OCI-LY7 (cell line): ENCODE measurements at regions not wholly inside any gene's neighbourhood (a gene's known extent, or its start where the extent isn't known, plus 50 kb on each side); places are given as distances from the start of the nearest gene placed in this dataset.

Experiments
- BruUV-seq: library from RNA; stranded (reverse); fragments of 400-500 nt; replicated peaks from 2 replicates; lab custom pipeline; 2021; lab: Mats Ljungman, UMichigan
- CTCF ChIA-PET: fragments of 300-600 bp; sonication (Branson Sonifier 250); formaldehyde crosslinking; loops from one replicate; lab custom pipeline; 2022; ENCODE audit warnings: antibody characterized with exemption; ENCODE audit not compliant: unreplicated experiment; lab: Charles Lee
- POLR2A ChIA-PET: fragments of 300-600 bp; sonication (Branson Sonifier 250); formaldehyde crosslinking; loops from one replicate; lab custom pipeline; 2022; ENCODE audit warnings: antibody characterized with exemption; lab: Charles Lee
- DNase-seq: peaks from one replicate; pipeline ENCODE4 v3.0.0-alpha.2; 2015; ENCODE audit warnings: low spot score
- H2AFZ ChIP-seq: fragments of 200-600 bp; sonication (generic), shearing (Covaris generic); 2 replicates; pipeline ENCODE4 v1.6.1; 2014; ENCODE audit warnings: mild to moderate bottlenecking, antibody characterized with exemption, low read length, moderate library complexity
- H3K27ac ChIP-seq: fragments of 200-600 bp; sonication (generic); 2 replicates; pipeline ENCODE4 v1.5.1; 2014; ENCODE audit warnings: mixed run types, low read depth, mild to moderate bottlenecking, moderate library complexity, low read length, inconsistent platforms; ENCODE audit not compliant: poor library complexity, severe bottlenecking
- H3K36me3 ChIP-seq: fragments of 200-600 bp; sonication (generic); 2 replicates; pipeline ENCODE4 v1.6.1; 2014; ENCODE audit warnings: mild to moderate bottlenecking, antibody characterized with exemption, low read length, moderate library complexity, mixed read lengths; ENCODE audit not compliant: insufficient read depth
- H3K4me1 ChIP-seq: fragments of 200-600 bp; sonication (generic); 2 replicates; pipeline ENCODE4 v1.5.1; 2014; ENCODE audit warnings: mild to moderate bottlenecking, low read length; ENCODE audit not compliant: insufficient read depth, poor library complexity, severe bottlenecking
- H3K4me2 ChIP-seq: fragments of 200-600 bp; sonication (generic); 2 replicates; pipeline ENCODE4 v1.6.1; 2014; ENCODE audit warnings: mild to moderate bottlenecking, low read length
- H3K4me3 ChIP-seq: fragments of 200-600 bp; sonication (generic); 2 replicates; pipeline ENCODE4 v1.5.1; 2014; ENCODE audit warnings: mild to moderate bottlenecking, low read depth, low read length; ENCODE audit not compliant: poor library complexity, severe bottlenecking
- H3K79me2 ChIP-seq: fragments of 200-600 bp; sonication (generic); 2 replicates; pipeline ENCODE4 v1.6.1; 2016; ENCODE audit warnings: low read depth, mild to moderate bottlenecking, low read length, moderate library complexity, mixed read lengths; ENCODE audit not compliant: insufficient read depth
- H3K9me2 ChIP-seq: fragments of 200-600 bp; sonication (generic); 2 replicates; pipeline ENCODE4 v1.6.1; 2016; ENCODE audit warnings: mild to moderate bottlenecking, low read length, mixed read lengths; ENCODE audit not compliant: insufficient read depth
- H3K9me3 ChIP-seq: fragments of 200-600 bp; sonication (generic); 2 replicates; pipeline ENCODE4 v1.6.1; 2014; ENCODE audit warnings: mild to moderate bottlenecking, mixed run types, low read length, mixed read lengths
- H4K20me1 ChIP-seq: fragments of 200-600 bp; sonication (generic); 2 replicates; pipeline ENCODE4 v1.6.1; 2014; ENCODE audit warnings: mild to moderate bottlenecking, antibody characterized with exemption, low read length, moderate library complexity, mixed read lengths; ENCODE audit not compliant: insufficient read depth
- CTCF ChIP-seq: fragments of 200-600 bp; sonication (generic); conservative IDR thresholded peaks from 2 replicates; pipeline ENCODE4 v1.5.1; 2014; ENCODE audit warnings: mild to moderate bottlenecking, antibody characterized with exemption, low read length, moderate library complexity, mixed read lengths
- EZH2phosphoT487 ChIP-seq: fragments of 200-600 bp; sonication (generic); IDR thresholded peaks from 2 replicates; pipeline ENCODE4 v1.6.1; 2018; ENCODE audit warnings: low read depth, borderline replicate concordance, mild to moderate bottlenecking, mixed run types, antibody characterized with exemption, low read length, moderate library complexity, mixed read lengths
- intact Hi-C: fragments of 100-400 bp; cut with micrococcal nuclease; formaldehyde crosslinking; loops from one replicate; pipeline ENCODE4 v1.10.0; 2022; ENCODE audit not compliant: unreplicated experiment

DNA sequence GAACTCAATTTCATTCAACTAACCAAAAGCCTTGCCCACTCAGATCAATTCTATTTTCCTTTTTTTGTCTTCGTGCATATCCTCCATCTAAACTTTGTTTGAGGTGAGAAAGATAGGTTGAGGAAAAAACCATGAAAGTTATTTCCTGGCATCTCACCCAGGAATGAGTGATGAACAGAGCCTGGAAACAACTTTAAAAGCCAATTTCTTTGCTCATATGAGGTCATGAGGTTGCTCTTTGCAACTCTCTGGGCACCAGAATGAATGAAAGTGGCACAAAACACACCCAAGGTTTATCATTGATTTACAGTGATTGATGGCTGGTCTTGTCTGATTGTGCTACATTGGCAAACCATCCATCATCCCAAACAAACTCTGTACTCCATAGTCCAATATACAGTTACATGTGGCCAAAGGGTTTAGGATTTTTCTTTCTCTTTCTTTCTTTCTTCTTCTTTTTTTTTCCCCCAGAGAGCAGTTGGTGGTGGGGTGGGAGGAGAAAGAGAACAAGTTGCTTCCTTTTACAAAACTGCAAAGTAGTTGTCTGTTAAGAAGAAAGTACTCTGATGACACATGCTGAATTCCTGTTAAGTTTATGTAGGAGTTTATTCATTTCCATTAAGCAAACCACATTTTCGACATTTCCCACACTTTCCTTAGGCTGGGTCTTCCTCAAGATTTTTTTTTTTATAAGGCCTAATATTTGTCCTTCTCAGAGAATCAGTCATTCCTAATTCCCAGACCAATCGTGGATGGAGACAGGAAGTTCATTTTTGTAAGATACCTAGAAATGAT is 575.9 kb upstream of the ZEB2 start:
- BruUV-seq, result no TSS peak
- POLR2A ChIA-PET, result no interaction called here
- H3K36me3 ChIP-seq, result no peaks in the 10 kb centered on the region
- no peak overlapping the region for H3K27ac ChIP-seq
- no peaks in the 10 kb centered on the region for H3K79me2 ChIP-seq
- no peak overlapping the region for H3K4me3 ChIP-seq
- H3K9me3 ChIP-seq, result no peaks in the 10 kb centered on the region
- intact Hi-C loops, result no loop called here
- no peaks in the 10 kb centered on the region for H3K9me2 ChIP-seq
- no peak overlapping the region for H2AFZ ChIP-seq
- H3K4me2 ChIP-seq, result no peak overlapping the region
- no peak for TF ChIP-seq EZH2phosphoT487
- no peak for TF ChIP-seq CTCF
- DNase-seq, result no peak
- H4K20me1 ChIP-seq, result no peaks in the 10 kb centered on the region
- CTCF ChIA-PET, result no interaction called here
- H3K4me1 ChIP-seq, result no peaks in the 10 kb centered on the region

GRCh38 chr2:145094370-145094769 is 574.5 kb upstream of the ZEB2 start:
- Histone ChIP-seq H3K4me3 (no peak overlapping the region), H3K9me2 (no peaks in the 10 kb centered on the region), H3K4me2 (no peak overlapping the region), H2AFZ (no peak overlapping the region), H3K36me3 (no peaks in the 10 kb centered on the region), H4K20me1 (no peaks in the 10 kb centered on the region), H3K9me3 (no peaks in the 10 kb centered on the region), H3K4me1 (no peaks in the 10 kb centered on the region), H3K79me2 (no peaks in the 10 kb centered on the region), H3K27ac (no peak overlapping the region)
- intact Hi-C loops, result no loop called here
- no peak for DNase-seq
- TF ChIP-seq EZH2phosphoT487 (no peak), CTCF (no peak)
- ChIA-PET CTCF (no interaction called here), POLR2A (no interaction called here)
- BruUV-seq, result no TSS peak

DNA sequence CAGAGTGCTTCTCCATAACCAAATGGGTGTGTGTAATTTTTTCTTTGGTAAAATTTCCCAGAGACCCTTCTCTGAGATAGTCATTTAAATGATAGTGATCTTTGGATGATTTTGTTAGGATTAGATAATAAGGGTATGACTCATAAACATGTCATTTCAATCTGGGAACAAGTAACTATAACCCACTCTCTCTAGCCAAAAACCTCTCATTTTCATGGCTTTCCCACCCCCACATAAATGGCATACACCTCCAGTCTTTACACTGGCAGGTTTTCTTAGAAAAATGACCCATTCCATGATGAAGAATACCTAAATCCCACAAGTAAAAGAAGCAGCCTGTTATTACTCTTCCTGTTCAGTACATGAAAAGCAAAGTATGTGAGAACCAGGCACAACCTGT is 572.0 kb upstream of the ZEB2 start:
- ChIA-PET CTCF (no interaction called here), POLR2A (interaction anchor here (1.1 kb wide), 1 partner anchor 102 kb away, joined by 3 read pairs; no protein-coding TSS in a partner anchor)
- H2AFZ ChIP-seq, result no peak overlapping the region
- H3K79me2 ChIP-seq, result no peaks in the 10 kb centered on the region
- DNase-seq, result no peak
- H3K27ac ChIP-seq, result no peak overlapping the region
- H3K9me2 ChIP-seq, result no peaks in the 10 kb centered on the region
- no peaks in the 10 kb centered on the region for H3K9me3 ChIP-seq
- no TSS peak for BruUV-seq
- TF ChIP-seq CTCF (no peak), EZH2phosphoT487 (no peak)
- H3K4me3 ChIP-seq, result no peak overlapping the region
- intact Hi-C loops, result no loop called here
- no peaks in the 10 kb centered on the region for H4K20me1 ChIP-seq
- H3K4me1 ChIP-seq, result no peaks in the 10 kb centered on the region
- no peak overlapping the region for H3K4me2 ChIP-seq
- H3K36me3 ChIP-seq, result no peaks in the 10 kb centered on the region
